ENCODE measurements at regions not wholly inside any gene's neighbourhood (a gene's known extent, or its start where the extent isn't known, plus 50 kb on each side); places are given as distances from the start of the nearest gene placed in this dataset.

DNA sequence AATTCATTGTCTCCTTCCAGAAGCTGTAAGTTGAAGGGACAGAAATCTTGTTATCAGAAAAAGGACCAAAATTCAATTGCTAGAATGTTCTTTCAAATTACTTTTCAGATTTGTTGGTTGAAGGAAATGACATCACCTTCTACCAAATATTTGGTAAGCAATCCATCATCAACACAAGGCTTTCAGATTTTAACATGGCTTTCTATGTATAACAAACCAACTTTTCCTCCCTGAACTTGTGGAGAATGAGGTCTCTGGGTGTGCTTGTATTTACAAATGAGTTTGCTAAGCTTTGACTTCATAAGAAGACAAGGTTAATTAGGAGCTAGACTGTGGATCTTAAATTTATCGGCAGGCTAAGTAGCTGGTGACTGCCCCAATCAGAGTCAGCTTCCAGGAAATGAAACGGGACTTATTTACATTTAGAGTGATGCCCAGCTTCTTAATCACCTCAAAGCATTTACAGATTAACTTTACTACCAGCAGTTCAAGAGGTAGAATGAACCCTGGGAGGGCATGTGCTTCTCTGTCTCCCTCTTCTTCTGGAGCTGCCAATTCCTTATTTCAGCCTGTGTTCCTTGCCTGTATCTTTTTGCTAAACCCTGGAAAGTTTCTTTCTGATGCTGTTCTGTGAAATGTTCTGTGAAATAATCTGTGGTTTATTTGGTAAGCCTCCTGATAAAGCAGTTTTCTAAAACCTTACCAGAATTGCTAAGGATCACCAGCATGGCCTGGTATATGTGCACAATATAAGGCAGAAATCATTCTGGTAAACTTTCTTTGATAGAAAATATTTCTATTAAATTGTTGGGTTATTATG, 248.8 kb upstream of the FZD8 start:
- H2AFZ ChIP-seq (ENCODE audit: low read depth, low read length), result no peak overlapping the region
- H3K27me3 ChIP-seq (ENCODE audit: low read depth, low read length), result no peaks in the 10 kb centered on the region
- no peak overlapping the region for H3K27ac ChIP-seq (ENCODE audit: low read length)
- H3K9me3 ChIP-seq (ENCODE audit: insufficient read depth, low read length), result no peaks in the 10 kb centered on the region
- no peaks in the 10 kb centered on the region for H4K20me1 ChIP-seq (ENCODE audit: insufficient read depth, low read length)
- no peaks in the 10 kb centered on the region for H3K36me3 ChIP-seq (replicated peaks; ENCODE audit: low read depth, low read length)
- H3K79me2 ChIP-seq (ENCODE audit: low read length), result no peaks in the 10 kb centered on the region
- no peak for TF ChIP-seq EZH2phosphoT487 (IDR thresholded peaks at IDR 0.05; ENCODE audit: low read depth)
- H3K4me1 ChIP-seq (ENCODE audit: low read length), result no peaks in the 10 kb centered on the region
- H3K4me2 ChIP-seq (ENCODE audit: low read length), result no peak overlapping the region
- no peak overlapping the region for H3K4me3 ChIP-seq (ENCODE audit: low read length)
- H3K9ac ChIP-seq (ENCODE audit: low read length), result no peak overlapping the region

DNA sequence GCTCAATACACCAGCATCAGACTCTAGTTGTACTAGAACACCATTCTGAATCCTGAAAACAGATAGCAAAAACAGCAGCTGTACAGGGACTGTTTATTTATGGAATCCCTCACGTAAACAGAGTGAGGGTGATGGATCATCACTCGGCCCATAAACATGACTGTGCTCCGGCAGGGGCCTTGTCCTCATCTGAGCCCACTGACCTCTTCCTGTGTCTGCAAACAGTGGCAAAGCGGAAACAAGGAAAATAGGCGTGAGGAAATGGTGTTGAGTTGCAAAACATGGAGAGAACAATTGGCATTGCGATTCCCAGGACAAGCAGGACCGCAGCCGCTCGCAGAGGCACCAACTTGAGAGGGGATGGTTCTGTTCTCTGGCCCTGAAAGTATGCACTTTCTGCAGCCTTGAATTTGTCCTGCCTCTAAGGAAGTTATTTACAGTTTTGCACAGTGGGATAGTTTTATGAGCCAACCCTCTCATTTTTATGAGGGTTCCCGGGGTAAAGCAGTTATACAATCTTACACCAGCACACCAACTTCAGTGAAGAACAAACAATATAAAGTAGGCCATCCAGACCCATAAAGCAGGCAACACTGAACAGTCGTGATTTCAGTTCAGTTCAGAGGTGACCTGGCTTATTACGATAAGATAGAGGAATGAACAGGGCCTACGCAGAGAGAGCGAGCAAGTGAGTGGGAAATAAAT, 248.0 kb upstream of the FZD8 start:
- Histone ChIP-seq H3K4me2 (ENCODE audit: low read length) (no peak overlapping the region), H2AFZ (ENCODE audit: low read depth, low read length) (no peak overlapping the region)

DNA sequence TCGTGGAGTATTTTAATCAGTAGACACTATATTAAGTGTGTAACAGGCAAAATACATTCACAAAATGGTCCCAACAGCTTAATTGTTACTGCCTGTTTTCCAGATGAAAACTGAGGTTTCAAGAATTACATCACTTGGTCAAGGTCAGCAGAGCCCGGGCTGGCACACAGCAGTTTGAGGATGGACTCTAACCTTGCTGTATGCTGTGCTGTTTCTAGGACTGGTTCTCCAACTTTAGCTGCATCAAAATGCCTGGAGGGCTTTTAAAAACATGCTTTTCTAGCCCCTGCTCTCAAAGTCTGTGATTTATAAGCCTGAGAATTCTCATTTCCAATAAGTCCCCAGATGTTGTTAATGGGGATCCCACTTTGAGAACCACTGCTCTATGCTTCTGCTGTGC, 247.1 kb upstream of the FZD8 start:
- Histone ChIP-seq H3K9ac (ENCODE audit: low read length) (no peak overlapping the region), H3K4me1 (ENCODE audit: low read length) (no peaks in the 10 kb centered on the region), H4K20me1 (ENCODE audit: insufficient read depth, low read length) (no peaks in the 10 kb centered on the region), H3K9me3 (ENCODE audit: insufficient read depth, low read length) (no peaks in the 10 kb centered on the region), H3K27ac (ENCODE audit: low read length) (no peak overlapping the region), H3K27me3 (ENCODE audit: low read depth, low read length) (no peaks in the 10 kb centered on the region), H3K4me3 (ENCODE audit: low read length) (no peak overlapping the region), H3K79me2 (ENCODE audit: low read length) (no peaks in the 10 kb centered on the region), H2AFZ (ENCODE audit: low read depth, low read length) (no peak overlapping the region), H3K4me2 (ENCODE audit: low read length) (no peak overlapping the region), H3K36me3 (replicated peaks; ENCODE audit: low read depth, low read length) (no peaks in the 10 kb centered on the region)
- TF ChIP-seq EZH2phosphoT487 (IDR thresholded peaks at IDR 0.05; ENCODE audit: low read depth), result no peak
- TF ChIP-seq, protein P1, sequence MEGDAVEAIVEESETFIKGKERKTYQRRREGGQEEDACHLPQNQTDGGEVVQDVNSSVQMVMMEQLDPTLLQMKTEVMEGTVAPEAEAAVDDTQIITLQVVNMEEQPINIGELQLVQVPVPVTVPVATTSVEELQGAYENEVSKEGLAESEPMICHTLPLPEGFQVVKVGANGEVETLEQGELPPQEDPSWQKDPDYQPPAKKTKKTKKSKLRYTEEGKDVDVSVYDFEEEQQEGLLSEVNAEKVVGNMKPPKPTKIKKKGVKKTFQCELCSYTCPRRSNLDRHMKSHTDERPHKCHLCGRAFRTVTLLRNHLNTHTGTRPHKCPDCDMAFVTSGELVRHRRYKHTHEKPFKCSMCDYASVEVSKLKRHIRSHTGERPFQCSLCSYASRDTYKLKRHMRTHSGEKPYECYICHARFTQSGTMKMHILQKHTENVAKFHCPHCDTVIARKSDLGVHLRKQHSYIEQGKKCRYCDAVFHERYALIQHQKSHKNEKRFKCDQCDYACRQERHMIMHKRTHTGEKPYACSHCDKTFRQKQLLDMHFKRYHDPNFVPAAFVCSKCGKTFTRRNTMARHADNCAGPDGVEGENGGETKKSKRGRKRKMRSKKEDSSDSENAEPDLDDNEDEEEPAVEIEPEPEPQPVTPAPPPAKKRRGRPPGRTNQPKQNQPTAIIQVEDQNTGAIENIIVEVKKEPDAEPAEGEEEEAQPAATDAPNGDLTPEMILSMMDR (IDR thresholded peaks at IDR 0.05; ENCODE audit: low read depth, low read length), result no peak

More for the DNA sequence above, 248.0 kb upstream of the FZD8 start:
- Histone ChIP-seq H3K79me2 (ENCODE audit: low read length) (no peaks in the 10 kb centered on the region), H3K27ac (ENCODE audit: low read length) (no peak overlapping the region), H3K4me3 (ENCODE audit: low read length) (no peak overlapping the region), H3K4me1 (ENCODE audit: low read length) (no peaks in the 10 kb centered on the region), H3K27me3 (ENCODE audit: low read depth, low read length) (no peaks in the 10 kb centered on the region), H4K20me1 (ENCODE audit: insufficient read depth, low read length) (no peaks in the 10 kb centered on the region), H3K36me3 (replicated peaks; ENCODE audit: low read depth, low read length) (no peaks in the 10 kb centered on the region), H3K9me3 (ENCODE audit: insufficient read depth, low read length) (no peaks in the 10 kb centered on the region), H3K9ac (ENCODE audit: low read length) (no peak overlapping the region)
- no peak for TF ChIP-seq EZH2phosphoT487 (IDR thresholded peaks at IDR 0.05; ENCODE audit: low read depth)

DNA sequence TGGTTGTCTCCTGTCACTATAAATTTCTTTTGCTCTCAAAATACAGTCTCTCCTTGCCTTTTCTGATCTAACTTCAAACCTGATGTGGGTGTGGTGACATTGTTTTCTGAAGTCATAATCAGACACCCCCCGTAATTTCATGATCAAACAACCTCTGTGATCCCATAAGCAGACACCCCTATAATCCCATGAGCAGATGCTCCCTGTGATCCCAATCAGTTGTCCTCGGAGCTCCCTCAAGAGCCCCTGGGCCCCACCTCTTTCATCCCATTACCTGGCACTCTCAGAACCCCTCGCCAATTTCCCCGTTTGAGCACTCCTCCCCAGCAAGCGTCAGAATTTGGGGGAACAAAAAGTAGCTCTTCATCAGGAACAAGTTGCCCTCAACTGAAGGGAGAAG, 246.3 kb upstream of the FZD8 start:
- Histone ChIP-seq H2AFZ (ENCODE audit: low read depth, low read length) (no peak overlapping the region), H3K27ac (ENCODE audit: low read length) (no peak overlapping the region), H3K79me2 (ENCODE audit: low read length) (no peaks in the 10 kb centered on the region), H3K4me1 (ENCODE audit: low read length) (no peaks in the 10 kb centered on the region), H3K4me3 (ENCODE audit: low read length) (no peak overlapping the region), H3K9me3 (ENCODE audit: insufficient read depth, low read length) (no peaks in the 10 kb centered on the region), H3K27me3 (ENCODE audit: low read depth, low read length) (no peaks in the 10 kb centered on the region), H3K9ac (ENCODE audit: low read length) (no peak overlapping the region), H3K36me3 (replicated peaks; ENCODE audit: low read depth, low read length) (no peaks in the 10 kb centered on the region), H3K4me2 (ENCODE audit: low read length) (no peak overlapping the region), H4K20me1 (ENCODE audit: insufficient read depth, low read length) (no peaks in the 10 kb centered on the region)
- TF ChIP-seq, protein P1 (IDR thresholded peaks at IDR 0.05; ENCODE audit: low read depth, low read length), result no peak
- TF ChIP-seq EZH2phosphoT487 (IDR thresholded peaks at IDR 0.05; ENCODE audit: low read depth), result no peak

DNA sequence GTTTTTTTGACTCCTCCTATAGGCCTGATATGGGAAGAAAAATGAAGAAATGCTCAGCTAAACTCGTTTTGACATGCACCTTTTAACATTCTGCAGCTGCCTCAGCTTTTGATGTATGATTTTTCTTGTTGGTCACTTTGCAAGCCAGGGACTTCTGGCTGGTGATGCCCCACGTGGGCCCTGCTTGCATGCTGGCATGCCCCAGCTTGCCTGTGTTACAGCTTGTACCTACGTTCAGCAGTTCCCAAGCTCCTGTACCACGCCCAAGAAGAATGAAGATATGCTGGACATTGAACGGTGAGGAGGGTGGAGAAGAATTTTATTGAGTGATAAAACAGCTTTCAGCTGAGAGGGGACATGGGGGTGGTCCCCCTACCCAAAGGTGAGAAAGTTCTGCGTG, 245.6 kb upstream of the FZD8 start:
- H3K4me3 ChIP-seq (ENCODE audit: low read length), result no peak overlapping the region
- H3K9ac ChIP-seq (ENCODE audit: low read length), result no peak overlapping the region
- H3K79me2 ChIP-seq (ENCODE audit: low read length), result no peaks in the 10 kb centered on the region
- H3K36me3 ChIP-seq (replicated peaks; ENCODE audit: low read depth, low read length), result no peaks in the 10 kb centered on the region
- H2AFZ ChIP-seq (ENCODE audit: low read depth, low read length), result no peak overlapping the region
- no peaks in the 10 kb centered on the region for H3K9me3 ChIP-seq (ENCODE audit: insufficient read depth, low read length)
- H3K4me1 ChIP-seq (ENCODE audit: low read length), result no peaks in the 10 kb centered on the region
- no peaks in the 10 kb centered on the region for H3K27me3 ChIP-seq (ENCODE audit: low read depth, low read length)
- TF ChIP-seq, protein P1 (IDR thresholded peaks at IDR 0.05; ENCODE audit: low read depth, low read length), result no peak
- no peak for TF ChIP-seq EZH2phosphoT487 (IDR thresholded peaks at IDR 0.05; ENCODE audit: low read depth)
- H3K27ac ChIP-seq (ENCODE audit: low read length), result no peak overlapping the region
- H4K20me1 ChIP-seq (ENCODE audit: insufficient read depth, low read length), result no peaks in the 10 kb centered on the region
- H3K4me2 ChIP-seq (ENCODE audit: low read length), result no peak overlapping the region

Measured in OCI-LY3 (cell line).